GM06990 (cell line): ENCODE measurements at regions not wholly inside any gene's neighbourhood (a gene's known extent, or its start where the extent isn't known, plus 50 kb on each side); places are given as distances from the start of the nearest gene placed in this dataset.

Experiments
- DNase-seq: peaks from one replicate; pipeline ENCODE4 v3.0.0-alpha.2; 2011; ENCODE audit not compliant: insufficient read length; ENCODE audit errors: extremely low read depth
- H3K27me3 ChIP-seq: replicated peaks from 2 replicates; pipeline ENCODE4 v1.6.0; 2011; ENCODE audit warnings: low read length; ENCODE audit not compliant: control insufficient read depth, insufficient read depth
- H3K36me3 ChIP-seq: 2 replicates; pipeline ENCODE4 v1.5.1; 2011; ENCODE audit warnings: low read length; ENCODE audit not compliant: control insufficient read depth, insufficient read depth
- H3K4me3 ChIP-seq: replicated peaks from 2 replicates; pipeline ENCODE4 v1.5.1; 2011; ENCODE audit warnings: low read depth, mild to moderate bottlenecking, control low read depth, low read length
- TF ChIP-seq, protein P1 (sequence below): IDR thresholded peaks from 2 replicates; pipeline ENCODE4 v1.5.1; 2011; ENCODE audit warnings: low read length, control low read depth, mild to moderate bottlenecking, inconsistent platforms; ENCODE audit not compliant: insufficient read depth, poor library complexity, severe bottlenecking

- Histone ChIP-seq H3K27me3 (no peaks in the 10 kb centered on the region), H3K36me3 (no peaks in the 10 kb centered on the region), H3K4me3 (no peak overlapping the region)
- DNase-seq, result no peak
- TF ChIP-seq, protein P1, sequence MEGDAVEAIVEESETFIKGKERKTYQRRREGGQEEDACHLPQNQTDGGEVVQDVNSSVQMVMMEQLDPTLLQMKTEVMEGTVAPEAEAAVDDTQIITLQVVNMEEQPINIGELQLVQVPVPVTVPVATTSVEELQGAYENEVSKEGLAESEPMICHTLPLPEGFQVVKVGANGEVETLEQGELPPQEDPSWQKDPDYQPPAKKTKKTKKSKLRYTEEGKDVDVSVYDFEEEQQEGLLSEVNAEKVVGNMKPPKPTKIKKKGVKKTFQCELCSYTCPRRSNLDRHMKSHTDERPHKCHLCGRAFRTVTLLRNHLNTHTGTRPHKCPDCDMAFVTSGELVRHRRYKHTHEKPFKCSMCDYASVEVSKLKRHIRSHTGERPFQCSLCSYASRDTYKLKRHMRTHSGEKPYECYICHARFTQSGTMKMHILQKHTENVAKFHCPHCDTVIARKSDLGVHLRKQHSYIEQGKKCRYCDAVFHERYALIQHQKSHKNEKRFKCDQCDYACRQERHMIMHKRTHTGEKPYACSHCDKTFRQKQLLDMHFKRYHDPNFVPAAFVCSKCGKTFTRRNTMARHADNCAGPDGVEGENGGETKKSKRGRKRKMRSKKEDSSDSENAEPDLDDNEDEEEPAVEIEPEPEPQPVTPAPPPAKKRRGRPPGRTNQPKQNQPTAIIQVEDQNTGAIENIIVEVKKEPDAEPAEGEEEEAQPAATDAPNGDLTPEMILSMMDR, result no peak
Observed at GRCh38 chr5:24103451-24104023, 541.2 kb downstream of the CDH10 start.

- H3K4me3 ChIP-seq, result no peak overlapping the region
- TF ChIP-seq, protein P1, result no peak
- no peak for DNase-seq
- no peaks in the 10 kb centered on the region for H3K36me3 ChIP-seq
- H3K27me3 ChIP-seq, result no peaks in the 10 kb centered on the region
Observed at GRCh38 chr5:24110004-24110615, 534.7 kb downstream of the CDH10 start.

DNA sequence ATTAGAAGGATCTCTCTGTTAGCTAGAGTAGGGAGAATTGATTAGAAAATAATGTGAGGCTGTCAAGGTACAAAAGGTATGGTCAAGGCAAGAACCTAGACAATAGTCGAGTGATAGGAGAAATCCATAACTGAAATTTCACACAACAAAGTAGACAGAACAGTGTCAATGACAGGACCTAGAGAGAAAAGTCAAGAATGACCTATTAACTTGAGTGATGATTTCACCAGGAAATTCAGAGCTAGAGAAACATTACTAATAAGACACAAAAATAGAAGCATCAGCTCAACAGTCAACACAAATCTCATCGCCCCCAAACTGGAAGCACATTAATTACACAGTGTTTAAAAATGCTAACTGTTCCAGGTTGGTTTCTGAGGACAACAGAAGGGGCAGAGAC, 532.4 kb downstream of the CDH10 start:
- no peaks in the 10 kb centered on the region for H3K36me3 ChIP-seq
- TF ChIP-seq, protein P1, result no peak
- no peak overlapping the region for H3K4me3 ChIP-seq
- no peaks in the 10 kb centered on the region for H3K27me3 ChIP-seq
- DNase-seq, result no peak

DNA sequence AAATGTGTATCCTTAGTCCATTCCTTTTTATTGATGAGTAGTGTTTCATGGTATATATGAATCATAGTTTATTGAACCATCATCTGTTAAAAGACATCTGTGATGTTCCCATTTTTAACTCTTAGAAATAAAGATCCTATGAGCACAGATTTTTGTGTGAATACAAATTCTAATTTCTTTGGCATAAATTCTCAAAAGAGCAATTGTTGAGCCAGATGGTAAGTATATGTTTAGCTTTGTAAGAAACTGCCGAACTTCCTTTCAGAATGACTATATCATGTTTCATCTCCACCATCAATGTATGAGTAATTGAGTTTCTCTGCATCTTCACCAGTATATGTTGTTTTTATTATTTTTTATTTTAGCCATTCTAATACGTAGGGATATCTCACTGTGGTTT, 526.4 kb downstream of the CDH10 start:
- H3K36me3 ChIP-seq, result no peaks in the 10 kb centered on the region
- TF ChIP-seq, protein P1, result no peak

GRCh38 chr5:24135536-24135935, 509.2 kb downstream of the CDH10 start:
- no peak for DNase-seq
- no peak overlapping the region for H3K4me3 ChIP-seq
- TF ChIP-seq, protein P1, result no peak
- H3K27me3 ChIP-seq, result no peaks in the 10 kb centered on the region
- H3K36me3 ChIP-seq, result no peaks in the 10 kb centered on the region

More for the DNA sequence above, 526.4 kb downstream of the CDH10 start:
- Histone ChIP-seq H3K27me3 (no peaks in the 10 kb centered on the region), H3K4me3 (no peak overlapping the region)
- no peak for DNase-seq
